ENCODE measurements at regions not wholly inside any gene's neighbourhood (a gene's known extent, or its start where the extent isn't known, plus 50 kb on each side); places are given as distances from the start of the nearest gene placed in this dataset.

DNA sequence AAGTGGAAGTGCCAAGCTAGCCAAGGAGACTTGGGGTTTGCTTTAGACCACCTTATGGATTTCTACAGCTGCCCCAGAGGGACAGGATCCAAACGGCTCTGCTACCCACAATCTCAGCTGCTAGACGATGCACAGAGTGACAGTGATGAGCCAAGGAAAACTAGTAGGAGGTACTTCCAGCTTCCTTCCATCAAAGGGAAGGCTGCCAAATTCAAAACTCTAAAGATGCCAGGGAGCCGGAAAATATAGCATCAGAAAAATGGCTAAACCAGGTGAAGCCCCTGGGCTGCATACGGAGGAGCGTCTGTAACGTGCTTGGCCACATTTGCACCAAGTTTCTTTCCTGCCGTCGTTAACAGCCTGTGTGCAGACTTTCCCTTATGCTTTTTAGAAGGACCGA is 245.5 kb upstream of the ZNF521 start:
- Histone ChIP-seq H3K27ac (no peak overlapping the region), H3K9me2 (ENCODE audit: insufficient read depth) (no peaks in the 10 kb centered on the region), H3K79me2 (ENCODE audit: insufficient read depth) (no peaks in the 10 kb centered on the region), H2AFZ (no peak overlapping the region), H3K4me1 (ENCODE audit: insufficient read depth) (no peaks in the 10 kb centered on the region), H3K4me2 (ENCODE audit: unreplicated experiment) (no peak overlapping the region), H3K27me3 (replicated peaks; ENCODE audit: insufficient read depth) (peaks cover 9% of the 10 kb centered on the region; the same call in 1 of the 2 replicates), H3K9ac (no peak overlapping the region), H3K9me3 (ENCODE audit: low read depth) (no peaks in the 10 kb centered on the region), H3K36me3 (ENCODE audit: low read depth) (no peaks in the 10 kb centered on the region), H3K4me3 (no peak overlapping the region), H3F3A (ENCODE audit: insufficient read depth) (no peaks in the 10 kb centered on the region), H4K20me1 (ENCODE audit: insufficient read depth) (no peaks in the 10 kb centered on the region)
- in situ Hi-C loops (cut with MboI) = no loop called here
- WGBS, 2 experiments (ENCODE audit: low coverage in 1 of 2, low lambda C conversion rate in 2 of 2, missing lambda C conversion rate in 2 of 2) = 39 to 42% methylated on average over 9 of the region's 9 CpGs
- DNase-seq = no peak
- no peak for TF ChIP-seq EZH2 (IDR thresholded peaks at IDR 0.05; ENCODE audit: insufficient read depth, poor library complexity, severe bottlenecking)
- no peak for TF ChIP-seq EZH2phosphoT487 (IDR thresholded peaks at IDR 0.05; ENCODE audit: insufficient read depth, low read depth)

DNA sequence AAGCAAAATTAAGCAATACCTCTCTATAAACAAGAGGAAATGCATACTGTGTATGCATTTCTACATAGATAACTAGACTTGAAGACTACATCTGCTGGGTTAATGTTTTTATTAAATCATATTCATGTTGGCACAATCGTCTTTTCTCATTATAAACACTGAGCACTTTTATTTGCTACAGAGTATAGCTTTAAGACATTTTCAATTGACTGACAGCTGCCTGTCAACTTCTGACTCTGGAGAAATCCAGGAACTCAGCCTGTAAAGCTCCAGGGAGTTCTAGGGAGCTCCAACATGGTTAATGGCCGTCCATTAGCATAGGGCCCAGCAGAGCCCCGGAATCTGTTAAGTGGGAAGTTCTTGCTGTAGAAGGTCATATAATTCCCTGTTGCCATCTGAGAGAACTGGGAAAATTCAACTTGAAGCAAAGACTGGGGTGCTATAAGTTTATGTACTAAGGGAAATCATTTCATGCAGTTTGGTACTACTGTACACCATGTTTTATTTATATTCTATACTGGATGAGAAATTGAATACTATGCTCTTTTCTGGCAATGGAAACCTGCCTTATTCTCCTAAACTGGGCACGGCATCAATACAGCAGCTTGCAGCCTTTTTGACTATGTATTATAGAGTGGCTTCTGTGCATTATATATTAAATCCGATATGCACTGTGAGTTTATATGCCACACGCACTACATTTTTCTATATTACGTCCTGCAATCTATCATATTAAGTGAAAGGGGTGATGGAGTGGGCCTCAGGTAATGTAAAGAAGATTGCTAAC is 243.5 kb upstream of the ZNF521 start:
- Histone ChIP-seq H3K9ac (no peak overlapping the region), H3K36me3 (ENCODE audit: low read depth) (no peaks in the 10 kb centered on the region), H2AFZ (no peak overlapping the region), H3F3A (ENCODE audit: insufficient read depth) (no peaks in the 10 kb centered on the region), H3K27ac (no peak overlapping the region), H3K9me3 (ENCODE audit: low read depth) (no peaks in the 10 kb centered on the region), H4K20me1 (ENCODE audit: insufficient read depth) (no peaks in the 10 kb centered on the region), H3K4me3 (no peak overlapping the region), H3K9me2 (ENCODE audit: insufficient read depth) (no peaks in the 10 kb centered on the region), H3K4me1 (ENCODE audit: insufficient read depth) (no peaks in the 10 kb centered on the region), H3K27me3 (replicated peaks; ENCODE audit: insufficient read depth) (peaks cover 9% of the 10 kb centered on the region; the same call in 1 of the 2 replicates), H3K4me2 (ENCODE audit: unreplicated experiment) (no peak overlapping the region), H3K79me2 (ENCODE audit: insufficient read depth) (no peaks in the 10 kb centered on the region)
- in situ Hi-C loops (cut with MboI) = no loop called here
- no peak for TF ChIP-seq EZH2 (IDR thresholded peaks at IDR 0.05; ENCODE audit: insufficient read depth, poor library complexity, severe bottlenecking)
- DNase-seq = no peak
- WGBS, 2 experiments (ENCODE audit: low coverage in 1 of 2, low lambda C conversion rate in 2 of 2, missing lambda C conversion rate in 2 of 2) = 64 to 70% methylated on average over 7 of the region's 7 CpGs

DNA sequence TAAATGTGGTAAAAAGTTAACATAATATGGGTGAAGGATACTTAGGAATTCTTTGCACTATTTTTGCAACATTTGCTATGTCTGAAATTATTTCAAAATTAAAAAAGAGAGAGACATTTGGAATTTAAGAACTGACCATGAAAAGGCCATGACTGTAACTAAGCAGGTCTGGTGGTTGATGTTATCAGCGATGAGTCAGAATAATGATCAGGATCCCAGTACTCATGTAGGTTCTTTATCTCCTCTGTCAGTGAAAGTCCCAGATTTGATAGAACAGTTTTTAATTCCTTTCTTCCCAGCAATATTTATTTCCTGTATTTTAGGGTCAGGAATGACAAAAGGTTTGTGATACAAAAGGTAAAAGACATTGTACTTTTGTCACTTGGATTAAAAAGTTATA is 242.4 kb upstream of the ZNF521 start:
- H3K27me3 ChIP-seq (replicated peaks; ENCODE audit: insufficient read depth) = 0 out of 2 replicates have a peak, but pooled peaks cover 3% of the 10 kb centered on the region
- H3K4me3 ChIP-seq = no peak overlapping the region
- no peaks in the 10 kb centered on the region for H3K4me1 ChIP-seq (ENCODE audit: insufficient read depth)
- no peak overlapping the region for H3K4me2 ChIP-seq (ENCODE audit: unreplicated experiment)
- no peak overlapping the region for H3K27ac ChIP-seq
- H3K9me3 ChIP-seq (ENCODE audit: low read depth) = no peaks in the 10 kb centered on the region
- no peaks in the 10 kb centered on the region for H3K36me3 ChIP-seq (ENCODE audit: low read depth)
- peak; percentile 8 for DNase-seq
- H3K9me2 ChIP-seq (ENCODE audit: insufficient read depth) = no peaks in the 10 kb centered on the region
- H4K20me1 ChIP-seq (ENCODE audit: insufficient read depth) = no peaks in the 10 kb centered on the region
- in situ Hi-C loops (cut with MboI) = no loop called here
- WGBS, 2 experiments (ENCODE audit: low coverage in 1 of 2, low lambda C conversion rate in 2 of 2, missing lambda C conversion rate in 2 of 2) = 98 to 100% methylated on average over 1 of the region's 1 CpG
- H3K79me2 ChIP-seq (ENCODE audit: insufficient read depth) = no peaks in the 10 kb centered on the region
- no peak for TF ChIP-seq EZH2phosphoT487 (IDR thresholded peaks at IDR 0.05; ENCODE audit: insufficient read depth, low read depth)
- TF ChIP-seq EZH2 (IDR thresholded peaks at IDR 0.05; ENCODE audit: insufficient read depth, poor library complexity, severe bottlenecking) = no peak
- no peaks in the 10 kb centered on the region for H3F3A ChIP-seq (ENCODE audit: insufficient read depth)
- no peak overlapping the region for H2AFZ ChIP-seq
- no peak overlapping the region for H3K9ac ChIP-seq

DNA sequence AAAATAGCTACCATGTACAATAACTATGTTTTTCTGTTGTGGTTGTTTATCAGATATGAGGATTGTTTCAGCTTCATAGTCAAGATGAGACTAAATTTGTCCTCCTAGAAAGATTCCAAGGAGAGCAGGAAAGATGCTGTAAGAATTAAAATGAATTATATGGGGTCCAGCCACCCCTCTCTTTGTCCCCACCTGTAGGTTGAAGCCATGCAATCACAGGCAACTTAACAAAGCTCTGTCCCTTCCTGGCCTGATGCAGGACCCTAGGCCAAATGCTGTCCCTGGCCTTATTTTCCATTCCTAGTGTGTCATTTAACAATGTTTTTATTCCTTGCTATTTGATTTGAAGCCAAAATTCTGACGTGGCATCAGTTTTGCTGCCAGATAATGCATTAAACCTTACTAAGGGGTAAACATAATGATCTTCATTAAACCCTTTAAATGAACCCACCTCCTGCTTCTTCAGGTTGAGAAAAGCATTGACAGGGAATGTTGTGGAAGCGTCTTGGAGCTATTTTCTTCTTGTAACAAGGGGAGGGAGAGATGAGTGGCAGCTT is 240.9 kb upstream of the ZNF521 start:
- TF ChIP-seq EZH2phosphoT487 (IDR thresholded peaks at IDR 0.05; ENCODE audit: insufficient read depth, low read depth) (no peak), EZH2 (IDR thresholded peaks at IDR 0.05; ENCODE audit: insufficient read depth, poor library complexity, severe bottlenecking) (no peak)
- Histone ChIP-seq H3K9me3 (ENCODE audit: low read depth) (no peaks in the 10 kb centered on the region), H3K9ac (no peak overlapping the region), H3K79me2 (ENCODE audit: insufficient read depth) (no peaks in the 10 kb centered on the region), H3K4me2 (ENCODE audit: unreplicated experiment) (no peak overlapping the region), H3K36me3 (ENCODE audit: low read depth) (no peaks in the 10 kb centered on the region), H3K27me3 (replicated peaks; ENCODE audit: insufficient read depth) (0 out of 2 replicates have a peak, but pooled peaks cover 3% of the 10 kb centered on the region), H3K27ac (no peak overlapping the region), H3K9me2 (ENCODE audit: insufficient read depth) (no peaks in the 10 kb centered on the region), H2AFZ (no peak overlapping the region), H3K4me3 (no peak overlapping the region), H3K4me1 (ENCODE audit: insufficient read depth) (no peaks in the 10 kb centered on the region), H3F3A (ENCODE audit: insufficient read depth) (no peaks in the 10 kb centered on the region), H4K20me1 (ENCODE audit: insufficient read depth) (no peaks in the 10 kb centered on the region)
- in situ Hi-C loops (cut with MboI) = no loop called here
- DNase-seq = no peak
- WGBS, 2 experiments (ENCODE audit: low coverage in 1 of 2, low lambda C conversion rate in 2 of 2, missing lambda C conversion rate in 2 of 2) = 43 to 44% methylated on average over 2 of the region's 2 CpGs

Measured in GM23248 (cell line).